ENCODE measurements at regions not wholly inside any gene's neighbourhood (a gene's known extent, or its start where the extent isn't known, plus 50 kb on each side); places are given as distances from the start of the nearest gene placed in this dataset.
"Not testable (repeated sequence)": the region's sequence is repeated elsewhere in the genome, so short reads cannot be mapped to it uniquely, and the experiment has no call there.

GRCh38 chr6:22133357-22133756, 163.5 kb downstream of the PRL start:
- H3K36me3 ChIP-seq (ENCODE audit: control insufficient read depth, insufficient read depth, low read length): no peaks in the 10 kb centered on the region
- 80 to 100% methylated on average over 3 to 4 of the region's 4 CpGs for WGBS, 2 experiments (ENCODE audit: insufficient coverage in 2 of 2)

GRCh38 chr6:22134308-22134707, 162.5 kb downstream of the PRL start:
- H3K27ac ChIP-seq (ENCODE audit: low read depth, low read length, severe bottlenecking): no peak overlapping the region
- WGBS, 2 experiments (ENCODE audit: insufficient coverage in 2 of 2): 93% methylated on average over 2 of the region's 3 CpGs; no CpG with 5 or more reads in 1 of the 2 experiments
- H3K36me3 ChIP-seq (ENCODE audit: control insufficient read depth, insufficient read depth, low read length): no peaks in the 10 kb centered on the region
- H3K4me1 ChIP-seq (ENCODE audit: control insufficient read depth, insufficient read depth, low read length, poor library complexity, severe bottlenecking): no peaks in the 10 kb centered on the region
- no peaks in the 10 kb centered on the region for H3K9me3 ChIP-seq (ENCODE audit: control insufficient read depth, low read length)
- no peak overlapping the region for H3K4me3 ChIP-seq (ENCODE audit: extremely low read depth, insufficient read depth, low read length, poor library complexity, severe bottlenecking)

More at GRCh38 chr6:22133357-22133756, 163.5 kb downstream of the PRL start:
- Histone ChIP-seq H3K4me1 (ENCODE audit: control insufficient read depth, insufficient read depth, low read length, poor library complexity, severe bottlenecking) (no peaks in the 10 kb centered on the region), H3K4me3 (ENCODE audit: extremely low read depth, insufficient read depth, low read length, poor library complexity, severe bottlenecking) (no peak overlapping the region), H3K9me3 (ENCODE audit: control insufficient read depth, low read length) (no peaks in the 10 kb centered on the region), H3K27ac (ENCODE audit: low read depth, low read length, severe bottlenecking) (no peak overlapping the region)

- H3K4me1 ChIP-seq (ENCODE audit: control insufficient read depth, insufficient read depth, low read length, poor library complexity, severe bottlenecking): no peaks in the 10 kb centered on the region
- no CpG with 5 or more reads among the region's 1 CpG for WGBS, 2 experiments (ENCODE audit: insufficient coverage in 2 of 2)
- H3K9me3 ChIP-seq (ENCODE audit: control insufficient read depth, low read length): no peaks in the 10 kb centered on the region
- no peak overlapping the region for H3K4me3 ChIP-seq (ENCODE audit: extremely low read depth, insufficient read depth, low read length, poor library complexity, severe bottlenecking)
- no peak overlapping the region for H3K27ac ChIP-seq (ENCODE audit: low read depth, low read length, severe bottlenecking)
- no peaks in the 10 kb centered on the region for H3K36me3 ChIP-seq (ENCODE audit: control insufficient read depth, insufficient read depth, low read length)
These were observed 161.4 kb downstream of the PRL start for GRCh38 chr6:22135395-22135794.

- not testable (repeated sequence) for H3K9me3 ChIP-seq (ENCODE audit: control insufficient read depth, low read length); H3K4me1 ChIP-seq (ENCODE audit: control insufficient read depth, insufficient read depth, low read length, poor library complexity, severe bottlenecking); H3K36me3 ChIP-seq (ENCODE audit: control insufficient read depth, insufficient read depth, low read length); H3K27ac ChIP-seq (ENCODE audit: low read depth, low read length, severe bottlenecking); H3K4me3 ChIP-seq (ENCODE audit: extremely low read depth, insufficient read depth, low read length, poor library complexity, severe bottlenecking)
- 83 to 90% methylated on average over 10 of the region's 10 CpGs for WGBS, 2 experiments (ENCODE audit: insufficient coverage in 2 of 2)
These were observed 156.1 kb downstream of the PRL start for GRCh38 chr6:22140736-22141135.

- Histone ChIP-seq H3K9me3 (ENCODE audit: control insufficient read depth, low read length) (no peaks in the 10 kb centered on the region), H3K36me3 (ENCODE audit: control insufficient read depth, insufficient read depth, low read length) (no peaks in the 10 kb centered on the region), H3K27ac (ENCODE audit: low read depth, low read length, severe bottlenecking) (peak overlapping the region; percentile 70), H3K4me1 (ENCODE audit: control insufficient read depth, insufficient read depth, low read length, poor library complexity, severe bottlenecking) (peaks cover 3% of the 10 kb centered on the region), H3K4me3 (ENCODE audit: extremely low read depth, insufficient read depth, low read length, poor library complexity, severe bottlenecking) (no peak overlapping the region)
- WGBS, 2 experiments (ENCODE audit: insufficient coverage in 2 of 2): 89 to 90% methylated on average over 3 to 5 of the region's 5 CpGs
These were observed 155.5 kb downstream of the PRL start for GRCh38 chr6:22141241-22141745.

- no peak overlapping the region for H3K27ac ChIP-seq (ENCODE audit: low read depth, low read length, severe bottlenecking)
- H3K36me3 ChIP-seq (ENCODE audit: control insufficient read depth, insufficient read depth, low read length): no peaks in the 10 kb centered on the region
- H3K4me1 ChIP-seq (ENCODE audit: control insufficient read depth, insufficient read depth, low read length, poor library complexity, severe bottlenecking): peaks cover 18% of the 10 kb centered on the region
- no peak overlapping the region for H3K4me3 ChIP-seq (ENCODE audit: extremely low read depth, insufficient read depth, low read length, poor library complexity, severe bottlenecking)
- H3K9me3 ChIP-seq (ENCODE audit: control insufficient read depth, low read length): no peaks in the 10 kb centered on the region
- WGBS, 2 experiments (ENCODE audit: insufficient coverage in 2 of 2): 94 to 96% methylated on average over 4 to 5 of the region's 7 CpGs
These were observed 154.0 kb downstream of the PRL start for GRCh38 chr6:22142856-22143255.

GRCh38 chr6:22145376-22145775, 151.5 kb downstream of the PRL start:
- no peak overlapping the region for H3K4me3 ChIP-seq (ENCODE audit: extremely low read depth, insufficient read depth, low read length, poor library complexity, severe bottlenecking)
- H3K9me3 ChIP-seq (ENCODE audit: control insufficient read depth, low read length): no peaks in the 10 kb centered on the region
- H3K27ac ChIP-seq (ENCODE audit: low read depth, low read length, severe bottlenecking): no peak overlapping the region
- H3K36me3 ChIP-seq (ENCODE audit: control insufficient read depth, insufficient read depth, low read length): no peaks in the 10 kb centered on the region
- peaks cover 22% of the 10 kb centered on the region for H3K4me1 ChIP-seq (ENCODE audit: control insufficient read depth, insufficient read depth, low read length, poor library complexity, severe bottlenecking)
- WGBS, 2 experiments (ENCODE audit: insufficient coverage in 2 of 2): 50 to 100% methylated on average over 1 of the region's 3 CpGs

GRCh38 chr6:22145823-22146677, 150.8 kb downstream of the PRL start:
- Histone ChIP-seq H3K27ac (ENCODE audit: low read depth, low read length, severe bottlenecking) (peak overlapping the region; percentile 37), H3K4me1 (ENCODE audit: control insufficient read depth, insufficient read depth, low read length, poor library complexity, severe bottlenecking) (peaks cover 22% of the 10 kb centered on the region)
- WGBS, 2 experiments (ENCODE audit: insufficient coverage in 2 of 2): 56 to 81% methylated on average over 3 to 8 of the region's 15 CpGs

GRCh38 chr6:22146678-22146930, 150.2 kb downstream of the PRL start:
- Histone ChIP-seq H3K36me3 (ENCODE audit: control insufficient read depth, insufficient read depth, low read length) (no peaks in the 10 kb centered on the region), H3K4me1 (ENCODE audit: control insufficient read depth, insufficient read depth, low read length, poor library complexity, severe bottlenecking) (peaks cover 22% of the 10 kb centered on the region), H3K4me3 (ENCODE audit: extremely low read depth, insufficient read depth, low read length, poor library complexity, severe bottlenecking) (no peak overlapping the region), H3K27ac (ENCODE audit: low read depth, low read length, severe bottlenecking) (no peak overlapping the region), H3K9me3 (ENCODE audit: control insufficient read depth, low read length) (no peaks in the 10 kb centered on the region)
- 94 to 100% methylated on average over 10 to 16 of the region's 17 CpGs for WGBS, 2 experiments (ENCODE audit: insufficient coverage in 2 of 2)

More at GRCh38 chr6:22145823-22146677, 150.8 kb downstream of the PRL start:
- no peaks in the 10 kb centered on the region for H3K9me3 ChIP-seq (ENCODE audit: control insufficient read depth, low read length)
- H3K4me3 ChIP-seq (ENCODE audit: extremely low read depth, insufficient read depth, low read length, poor library complexity, severe bottlenecking): no peak overlapping the region
- no peaks in the 10 kb centered on the region for H3K36me3 ChIP-seq (ENCODE audit: control insufficient read depth, insufficient read depth, low read length)

- Histone ChIP-seq H3K4me1 (ENCODE audit: control insufficient read depth, insufficient read depth, low read length, poor library complexity, severe bottlenecking) (peaks cover 22% of the 10 kb centered on the region), H3K4me3 (ENCODE audit: extremely low read depth, insufficient read depth, low read length, poor library complexity, severe bottlenecking) (no peak overlapping the region), H3K36me3 (ENCODE audit: control insufficient read depth, insufficient read depth, low read length) (no peaks in the 10 kb centered on the region), H3K9me3 (ENCODE audit: control insufficient read depth, low read length) (no peaks in the 10 kb centered on the region), H3K27ac (ENCODE audit: low read depth, low read length, severe bottlenecking) (no peak overlapping the region)
- 92 to 96% methylated on average over 12 to 21 of the region's 22 CpGs for WGBS, 2 experiments (ENCODE audit: insufficient coverage in 2 of 2)
These were observed 149.7 kb downstream of the PRL start for GRCh38 chr6:22146931-22147701.

Measured in mesodermal cell (in vitro differentiated cells).